Central memory CD8-positive, alpha-beta T cell (primary cell): ENCODE measurements at regions not wholly inside any gene's neighbourhood (a gene's known extent, or its start where the extent isn't known, plus 50 kb on each side); places are given as distances from the start of the nearest gene placed in this dataset.

Source experiments
- ATAC-seq: fragments of 150-1000 bp; cut with Tn5 transposase; replicated peaks from 2 replicates; pipeline ENCODE4 v1.10.0; 2022; ENCODE audit warnings: mild to moderate bottlenecking, moderate FRiP score, moderate number of reproducible peaks; ENCODE audit not compliant: poor library complexity, severe bottlenecking; ENCODE audit errors: extremely low read depth
- DNase-seq, 2 donors: peaks; one replicate each; pipeline ENCODE4 v3.0.0; 2021; ENCODE audit warnings: low spot score in 2 of 2
- H3K27ac Mint-ChIP-seq: one replicate; pipeline ENCODE4 v1.8.0; 2022; ENCODE audit warnings: low read depth, mild to moderate bottlenecking, moderate library complexity, mixed read lengths
- H3K27me3 Mint-ChIP-seq: one replicate; pipeline ENCODE4 v1.8.0; 2022; ENCODE audit warnings: mixed read lengths
- H3K36me3 Mint-ChIP-seq: one replicate; pipeline ENCODE4 v1.8.0; 2022; ENCODE audit warnings: mild to moderate bottlenecking, moderate library complexity, mixed read lengths; ENCODE audit not compliant: insufficient read depth
- H3K4me1 Mint-ChIP-seq: one replicate; pipeline ENCODE4 v1.8.0; 2022; ENCODE audit warnings: mixed read lengths
- H3K4me3 Mint-ChIP-seq: one replicate; pipeline ENCODE4 v1.8.0; 2022; ENCODE audit warnings: mild to moderate bottlenecking, moderate library complexity, mixed read lengths
- H3K9me3 Mint-ChIP-seq: one replicate; pipeline ENCODE4 v1.8.0; 2022; ENCODE audit warnings: mixed read lengths

DNA sequence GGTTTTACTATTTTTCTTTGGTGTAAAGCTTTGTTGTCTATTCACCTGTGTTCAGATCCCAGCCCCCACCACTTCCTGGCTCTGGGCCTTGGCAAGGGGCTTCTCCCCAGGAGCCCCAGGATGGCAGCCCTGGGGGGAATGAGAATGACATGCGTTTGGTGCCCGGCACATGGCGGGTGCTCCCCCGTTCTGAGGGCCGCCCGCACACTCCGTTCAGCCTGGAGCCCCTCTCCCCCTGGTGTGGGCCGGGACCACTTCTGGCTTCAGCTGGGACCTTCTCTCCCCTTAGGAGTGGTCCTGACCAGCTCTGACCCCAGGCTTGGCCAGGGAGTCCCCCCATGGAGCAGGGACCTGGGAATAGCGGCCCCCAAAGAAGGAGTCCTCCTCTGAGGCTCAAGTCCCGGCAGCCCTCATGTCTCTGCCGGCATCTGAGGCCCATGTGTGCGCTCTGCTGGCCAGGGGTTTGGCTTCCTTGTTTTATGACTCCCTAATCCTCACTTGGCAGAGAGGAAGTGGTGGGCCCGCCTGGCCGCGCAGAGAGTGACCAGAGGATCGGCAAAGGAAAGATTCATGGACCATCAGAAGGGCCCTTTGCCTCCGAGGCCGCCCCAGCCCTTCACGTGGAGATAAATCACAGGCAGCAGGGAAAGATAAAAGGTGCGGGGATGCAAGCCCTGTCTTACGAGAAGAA, 57.0 kb upstream of the LMX1B start:
- no peak overlapping the region for H3K4me3 Mint-ChIP-seq
- peaks cover 3% of the 10 kb centered on the region for H3K36me3 Mint-ChIP-seq
- DNase-seq (no peak), ATAC-seq (no peak)
- peaks cover 5% of the 10 kb centered on the region for H3K4me1 Mint-ChIP-seq
- no peaks in the 10 kb centered on the region for H3K9me3 Mint-ChIP-seq
- H3K27ac Mint-ChIP-seq: no peak overlapping the region
- peaks cover 20% of the 10 kb centered on the region for H3K27me3 Mint-ChIP-seq

DNA sequence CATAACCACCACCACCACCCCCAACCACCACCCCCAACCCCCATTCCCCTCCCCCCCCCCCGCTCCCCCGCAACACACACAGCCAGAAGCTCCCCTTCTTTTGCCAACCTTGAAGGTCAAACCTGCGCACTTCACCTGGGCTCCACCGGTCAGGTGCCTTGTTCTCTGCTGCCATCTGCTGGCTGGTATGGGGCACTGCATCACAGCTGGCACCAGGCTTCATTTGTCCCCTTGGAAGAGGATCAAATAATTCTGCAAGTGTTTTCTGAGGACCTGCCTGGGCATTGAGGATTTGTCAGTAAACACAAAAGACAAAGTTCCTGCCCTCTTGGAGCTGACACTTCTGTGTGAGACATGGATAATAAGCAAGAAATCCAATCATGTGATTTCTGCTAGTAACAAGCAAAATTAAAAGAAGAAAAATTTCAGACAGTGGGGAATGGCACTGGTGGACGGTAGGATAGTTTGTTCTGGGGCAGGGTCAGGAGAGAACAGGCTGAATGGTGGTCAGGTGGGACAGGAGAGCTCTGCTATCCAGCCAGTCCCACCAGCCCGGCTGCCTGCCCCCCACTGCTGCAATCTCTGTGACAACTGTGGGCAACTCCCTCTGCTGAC, 55.6 kb upstream of the LMX1B start:
- peaks cover 5% of the 10 kb centered on the region for H3K4me1 Mint-ChIP-seq
- no peaks in the 10 kb centered on the region for H3K9me3 Mint-ChIP-seq
- no peak overlapping the region for H3K4me3 Mint-ChIP-seq
- H3K36me3 Mint-ChIP-seq: peaks cover 3% of the 10 kb centered on the region
- ATAC-seq: peak; percentile 56
- peak; percentile 57 to 65 for DNase-seq
- no peak overlapping the region for H3K27ac Mint-ChIP-seq
- peaks cover 20% of the 10 kb centered on the region for H3K27me3 Mint-ChIP-seq

DNA sequence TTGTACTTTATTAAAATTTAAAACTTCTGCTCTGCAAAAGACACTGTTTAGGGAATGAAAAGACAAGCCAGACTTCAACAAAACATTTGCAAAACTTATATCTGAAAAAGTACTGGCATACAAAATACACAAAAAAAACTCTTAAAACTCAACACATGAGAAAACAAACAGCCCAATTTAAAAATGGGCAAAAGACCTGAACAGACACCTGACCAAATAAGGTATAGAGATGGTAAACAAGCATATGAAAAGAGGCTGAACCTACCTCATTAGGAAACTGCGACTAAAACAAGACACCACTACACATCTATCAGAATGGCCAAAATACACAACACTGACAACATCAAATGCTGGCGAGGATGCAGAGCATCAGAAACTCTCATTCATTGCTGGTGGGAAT, 54.4 kb upstream of the LMX1B start:
- no peak overlapping the region for H3K27ac Mint-ChIP-seq
- H3K27me3 Mint-ChIP-seq: peaks cover 29% of the 10 kb centered on the region
- peaks cover 5% of the 10 kb centered on the region for H3K4me1 Mint-ChIP-seq
- no peak for DNase-seq
- no peaks in the 10 kb centered on the region for H3K9me3 Mint-ChIP-seq
- H3K36me3 Mint-ChIP-seq: peaks cover 3% of the 10 kb centered on the region
- no peak overlapping the region for H3K4me3 Mint-ChIP-seq
- ATAC-seq: no peak

DNA sequence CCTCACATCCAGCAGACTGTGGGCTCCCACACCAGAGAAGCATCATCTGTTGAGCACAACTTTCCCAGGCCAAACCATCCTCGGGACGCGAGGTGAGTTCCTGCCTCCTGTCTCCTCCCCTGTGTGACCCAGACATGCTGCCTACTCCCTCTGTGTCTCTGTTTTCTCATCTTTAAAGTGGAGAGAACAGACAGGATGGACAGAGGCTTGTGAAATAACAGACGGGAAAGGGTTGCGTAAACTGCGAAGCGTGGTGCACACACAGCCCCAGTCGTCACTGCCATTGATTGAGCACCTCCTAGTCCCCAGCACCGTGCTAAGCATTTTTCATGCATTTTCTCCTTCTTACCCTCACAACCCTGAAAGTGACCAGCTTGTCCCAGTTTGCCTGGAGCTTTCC, 52.1 kb upstream of the LMX1B start:
- ATAC-seq (no peak), DNase-seq (no peak)
- no peaks in the 10 kb centered on the region for H3K9me3 Mint-ChIP-seq
- peaks cover 46% of the 10 kb centered on the region for H3K27me3 Mint-ChIP-seq
- peaks cover 5% of the 10 kb centered on the region for H3K4me1 Mint-ChIP-seq
- no peak overlapping the region for H3K27ac Mint-ChIP-seq
- H3K36me3 Mint-ChIP-seq: peaks cover 3% of the 10 kb centered on the region
- H3K4me3 Mint-ChIP-seq: no peak overlapping the region

DNA sequence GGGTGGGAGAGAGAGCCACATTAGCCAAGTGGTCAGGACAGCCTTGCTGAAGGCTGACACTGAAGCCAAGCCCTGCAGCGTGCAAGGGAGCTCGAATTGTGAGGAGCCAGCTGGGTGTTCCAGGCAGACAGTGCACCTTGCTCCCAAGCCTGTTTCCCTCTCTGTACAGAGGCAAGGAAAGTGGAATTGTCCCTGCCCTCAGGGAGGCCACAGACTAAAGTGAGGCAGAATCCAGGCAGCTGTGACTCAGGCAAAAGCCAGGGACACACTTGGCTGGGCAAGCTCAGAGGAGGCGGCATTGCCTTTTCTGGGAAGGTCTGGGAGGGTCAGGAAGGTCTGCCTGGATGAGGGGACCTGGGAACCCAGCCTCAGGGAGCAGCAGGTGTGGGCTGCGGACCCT, 50.2 kb upstream of the LMX1B start:
- Mint-ChIP-seq H3K4me1 (no peaks in the 10 kb centered on the region), H3K36me3 (no peaks in the 10 kb centered on the region), H3K9me3 (no peaks in the 10 kb centered on the region), H3K27me3 (peaks cover 58% of the 10 kb centered on the region), H3K4me3 (no peak overlapping the region), H3K27ac (no peak overlapping the region)
- no peak for ATAC-seq
- DNase-seq: no peak
